ENCODE measurements at regions not wholly inside any gene's neighbourhood (a gene's known extent, or its start where the extent isn't known, plus 50 kb on each side); places are given as distances from the start of the nearest gene placed in this dataset.

DNA sequence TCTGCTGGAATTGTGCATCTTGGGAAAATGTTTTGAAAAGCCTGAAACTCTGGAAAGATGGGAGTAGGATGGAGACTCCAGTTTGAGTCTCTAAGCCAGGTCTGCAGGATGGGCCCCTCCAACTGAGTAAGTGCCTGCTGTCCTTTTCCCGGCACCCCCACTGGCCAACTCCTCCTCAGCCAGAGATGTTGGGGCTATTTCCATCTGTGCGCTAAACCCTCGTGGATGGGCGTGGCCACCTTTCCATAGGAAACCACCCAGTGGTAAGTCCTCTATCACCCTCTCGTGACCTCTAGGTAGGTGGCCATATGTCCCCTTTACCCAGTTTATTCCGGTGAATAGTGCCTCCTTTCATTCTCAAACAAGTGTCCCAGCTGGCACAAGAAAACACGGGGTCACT, 250.9 kb downstream of the TOMM20 start:
- H3K4me3 ChIP-seq (ENCODE audit: low read length): no peak overlapping the region
- Mint-ChIP-seq H3K27me3 (ENCODE audit: low read depth in 2 of 2) (peaks cover 0 to 3% of the 10 kb centered on the region in 2 donors), H3K9me3 (no peaks in the 10 kb centered on the region), H3K4me1 (peaks cover 10 to 17% of the 10 kb centered on the region in 2 donors), H3K4me3 (no peak overlapping the region), H3K36me3 (no peaks in the 10 kb centered on the region), H3K27ac (no peak overlapping the region)
- no peaks in the 10 kb centered on the region for H3K27me3 ChIP-seq (ENCODE audit: control insufficient read depth, insufficient read depth, low read length)
- 92% methylated on average over 7 of the region's 7 CpGs for WGBS (ENCODE audit: insufficient coverage)
- TF ChIP-seq, protein P1, sequence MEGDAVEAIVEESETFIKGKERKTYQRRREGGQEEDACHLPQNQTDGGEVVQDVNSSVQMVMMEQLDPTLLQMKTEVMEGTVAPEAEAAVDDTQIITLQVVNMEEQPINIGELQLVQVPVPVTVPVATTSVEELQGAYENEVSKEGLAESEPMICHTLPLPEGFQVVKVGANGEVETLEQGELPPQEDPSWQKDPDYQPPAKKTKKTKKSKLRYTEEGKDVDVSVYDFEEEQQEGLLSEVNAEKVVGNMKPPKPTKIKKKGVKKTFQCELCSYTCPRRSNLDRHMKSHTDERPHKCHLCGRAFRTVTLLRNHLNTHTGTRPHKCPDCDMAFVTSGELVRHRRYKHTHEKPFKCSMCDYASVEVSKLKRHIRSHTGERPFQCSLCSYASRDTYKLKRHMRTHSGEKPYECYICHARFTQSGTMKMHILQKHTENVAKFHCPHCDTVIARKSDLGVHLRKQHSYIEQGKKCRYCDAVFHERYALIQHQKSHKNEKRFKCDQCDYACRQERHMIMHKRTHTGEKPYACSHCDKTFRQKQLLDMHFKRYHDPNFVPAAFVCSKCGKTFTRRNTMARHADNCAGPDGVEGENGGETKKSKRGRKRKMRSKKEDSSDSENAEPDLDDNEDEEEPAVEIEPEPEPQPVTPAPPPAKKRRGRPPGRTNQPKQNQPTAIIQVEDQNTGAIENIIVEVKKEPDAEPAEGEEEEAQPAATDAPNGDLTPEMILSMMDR (IDR thresholded peaks at IDR 0.05): no peak
- intact Hi-C loops (cut with micrococcal nuclease): no loop called here
- no peak for DNase-seq
- H3K9me3 ChIP-seq (ENCODE audit: control insufficient read depth, insufficient read depth, low read length): no peaks in the 10 kb centered on the region
- peaks cover 7% of the 10 kb centered on the region for H3K4me1 ChIP-seq (ENCODE audit: control insufficient read depth, insufficient read depth, low read length)
- no peaks in the 10 kb centered on the region for H3K36me3 ChIP-seq (ENCODE audit: control insufficient read depth, insufficient read depth, low read length)
- no peak for ATAC-seq
- H3K27ac ChIP-seq (ENCODE audit: low read length): no peak overlapping the region

DNA sequence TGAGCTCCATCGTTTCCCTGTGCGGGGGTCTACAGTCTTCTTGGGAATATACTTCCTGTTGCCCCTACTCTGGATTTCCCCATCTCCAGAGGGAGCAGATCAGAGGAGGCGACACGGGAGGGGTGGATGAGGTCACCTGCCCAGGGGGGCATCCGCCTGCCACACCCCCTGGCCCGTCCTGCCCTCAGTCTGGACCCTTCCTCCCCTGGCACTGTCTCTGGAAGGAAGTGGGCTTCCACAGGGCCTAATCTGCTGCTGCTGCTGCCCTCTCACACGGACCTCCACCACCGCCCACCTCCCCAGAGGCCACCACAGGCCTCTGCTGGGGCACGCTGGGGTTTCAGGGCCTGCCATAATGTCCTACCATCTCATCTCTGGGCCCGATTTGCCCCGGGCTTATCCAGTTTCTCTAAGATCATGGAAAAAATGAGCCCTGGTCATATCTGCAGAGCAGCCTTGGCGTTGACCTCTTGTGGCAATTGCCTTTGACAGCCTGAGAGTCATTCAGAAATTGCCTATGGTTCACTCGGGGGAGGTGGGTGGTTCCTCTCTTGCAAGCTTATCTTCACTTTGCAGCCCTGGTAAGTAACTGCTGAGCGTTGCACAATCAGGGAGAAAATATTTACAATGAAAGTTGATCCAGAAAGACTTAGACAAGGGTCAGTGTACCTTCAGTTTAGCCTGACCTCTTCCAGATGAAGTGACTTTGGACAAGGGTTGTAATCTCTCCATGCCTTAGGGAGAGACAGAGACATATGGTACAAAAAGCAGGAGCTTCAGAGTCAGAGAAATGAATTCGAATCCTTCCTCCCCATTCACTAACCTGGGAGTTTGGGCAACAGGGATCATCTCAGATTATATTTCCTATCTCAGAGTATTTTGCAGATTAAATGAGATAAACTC, 252.4 kb downstream of the TOMM20 start:
- Histone ChIP-seq H3K4me3 (ENCODE audit: low read length) (no peak overlapping the region), H3K4me1 (ENCODE audit: control insufficient read depth, insufficient read depth, low read length) (peaks cover 3% of the 10 kb centered on the region), H3K36me3 (ENCODE audit: control insufficient read depth, insufficient read depth, low read length) (no peaks in the 10 kb centered on the region), H3K9me3 (ENCODE audit: control insufficient read depth, insufficient read depth, low read length) (no peaks in the 10 kb centered on the region), H3K27ac (ENCODE audit: low read length) (no peak overlapping the region), H3K27me3 (ENCODE audit: control insufficient read depth, insufficient read depth, low read length) (no peaks in the 10 kb centered on the region)
- TF ChIP-seq, protein P1 (IDR thresholded peaks at IDR 0.05): no peak
- H3K4me3 Mint-ChIP-seq: no peak overlapping the region
- ATAC-seq: peak in 1 of 3 donors; percentile 66
- H3K27me3 Mint-ChIP-seq (ENCODE audit: low read depth in 2 of 2): no peaks in the 10 kb centered on the region
- no peaks in the 10 kb centered on the region for H3K36me3 Mint-ChIP-seq
- no peak for DNase-seq
- peaks cover 0 to 14% of the 10 kb centered on the region in 2 donors for H3K4me1 Mint-ChIP-seq
- intact Hi-C loops (cut with micrococcal nuclease): no loop called here
- WGBS (ENCODE audit: insufficient coverage): 67% methylated on average over 15 of the region's 15 CpGs
- no peak overlapping the region for H3K27ac Mint-ChIP-seq
- no peaks in the 10 kb centered on the region for H3K9me3 Mint-ChIP-seq

DNA sequence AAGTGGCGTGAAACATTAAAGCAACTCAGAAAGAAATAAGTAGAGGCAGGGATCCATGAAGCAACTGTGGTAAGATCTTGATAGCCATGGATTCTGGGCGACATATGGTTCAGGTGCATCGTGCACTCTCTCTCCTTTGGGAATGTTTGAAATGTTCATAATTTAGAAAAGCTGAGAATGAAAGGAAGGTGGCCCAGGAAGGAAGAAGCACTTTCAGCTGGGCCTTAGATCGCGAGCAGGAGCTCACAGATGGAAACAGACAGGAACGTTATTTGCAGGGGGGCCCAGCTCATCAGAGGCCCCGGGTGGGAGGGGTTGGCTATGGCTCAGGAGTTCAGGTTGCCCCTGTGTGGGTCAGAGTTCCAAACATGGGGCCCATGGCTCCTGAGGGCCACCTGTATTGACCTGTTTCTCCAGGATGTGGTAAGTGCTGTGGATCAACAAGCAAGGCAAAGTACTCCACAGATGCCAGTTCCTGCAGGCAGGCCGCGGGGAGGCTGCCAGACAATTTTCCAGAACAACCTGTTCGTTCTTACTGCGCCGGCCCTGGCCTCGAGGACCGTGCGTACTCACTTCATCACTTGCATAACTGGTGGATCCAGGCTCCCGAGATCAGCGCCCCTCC, 253.2 kb downstream of the TOMM20 start:
- 82% methylated on average over 17 of the region's 17 CpGs for WGBS (ENCODE audit: insufficient coverage)
- peaks cover 3% of the 10 kb centered on the region for H3K4me1 ChIP-seq (ENCODE audit: control insufficient read depth, insufficient read depth, low read length)
- intact Hi-C loops (cut with micrococcal nuclease): no loop called here

More for the DNA sequence above, 253.2 kb downstream of the TOMM20 start:
- Histone ChIP-seq H3K36me3 (ENCODE audit: control insufficient read depth, insufficient read depth, low read length) (no peaks in the 10 kb centered on the region), H3K4me3 (ENCODE audit: low read length) (no peak overlapping the region), H3K27me3 (ENCODE audit: control insufficient read depth, insufficient read depth, low read length) (no peaks in the 10 kb centered on the region), H3K9me3 (ENCODE audit: control insufficient read depth, insufficient read depth, low read length) (no peaks in the 10 kb centered on the region), H3K27ac (ENCODE audit: low read length) (no peak overlapping the region)
- DNase-seq (no peak), ATAC-seq (no peak)
- Mint-ChIP-seq H3K36me3 (no peaks in the 10 kb centered on the region), H3K9me3 (no peaks in the 10 kb centered on the region), H3K27ac (no peak overlapping the region), H3K27me3 (ENCODE audit: low read depth in 2 of 2) (no peaks in the 10 kb centered on the region), H3K4me1 (peaks cover 0 to 13% of the 10 kb centered on the region in 2 donors), H3K4me3 (no peak overlapping the region)
- TF ChIP-seq, protein P1 (IDR thresholded peaks at IDR 0.05): no peak
